ENCODE measurements at regions not wholly inside any gene's neighbourhood (a gene's known extent, or its start where the extent isn't known, plus 50 kb on each side); places are given as distances from the start of the nearest gene placed in this dataset.

DNA sequence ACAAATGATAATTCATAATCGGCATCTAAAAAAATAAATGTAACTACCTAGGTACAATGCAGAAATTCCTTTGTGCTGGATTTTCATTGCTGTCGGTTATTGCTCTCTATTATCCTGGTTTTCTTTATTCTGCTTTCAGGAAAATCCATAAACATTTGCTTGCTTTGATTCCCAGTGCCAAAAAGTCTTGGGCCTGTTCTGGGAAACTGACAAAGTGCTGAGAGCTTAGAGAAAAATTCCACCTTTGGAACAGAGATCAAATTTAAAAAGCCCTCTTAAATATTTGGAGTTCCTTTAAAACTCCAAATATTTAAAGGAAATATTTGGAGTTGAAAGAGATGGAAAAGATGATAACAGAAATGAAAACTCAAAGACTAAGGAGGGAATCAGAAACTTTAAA is 87.3 kb upstream of the ZBED5 start:
- no peak for DNase-seq

GRCh38 chr11:10943968-10944367 is 86.1 kb upstream of the ZBED5 start:
- no peak for DNase-seq

DNA sequence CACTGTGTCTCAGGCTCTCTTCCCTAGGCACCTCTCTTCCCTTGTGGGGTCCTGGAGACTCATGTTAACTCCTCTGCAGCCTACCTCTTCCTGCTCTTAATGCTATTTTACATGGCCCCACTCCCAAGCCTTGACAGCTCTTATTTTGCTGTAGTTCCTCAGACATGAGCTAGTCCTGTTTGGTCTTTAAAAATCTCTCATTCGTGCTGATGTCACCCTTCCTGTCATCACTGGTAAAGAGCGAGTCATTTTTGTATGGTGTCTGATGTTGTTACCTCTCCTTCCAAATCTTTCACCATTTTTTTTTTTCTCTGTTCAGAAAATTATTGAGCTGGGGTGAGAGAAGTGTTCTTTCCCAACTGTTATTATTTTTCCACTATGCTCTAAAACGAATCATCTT is 84.8 kb upstream of the ZBED5 start:
- peak; percentile 27 to 47 for DNase-seq

- peak in 1 of 2 donors; percentile 32 for DNase-seq
These were observed 84.0 kb upstream of the ZBED5 start for GRCh38 chr11:10941871-10942270.

DNA sequence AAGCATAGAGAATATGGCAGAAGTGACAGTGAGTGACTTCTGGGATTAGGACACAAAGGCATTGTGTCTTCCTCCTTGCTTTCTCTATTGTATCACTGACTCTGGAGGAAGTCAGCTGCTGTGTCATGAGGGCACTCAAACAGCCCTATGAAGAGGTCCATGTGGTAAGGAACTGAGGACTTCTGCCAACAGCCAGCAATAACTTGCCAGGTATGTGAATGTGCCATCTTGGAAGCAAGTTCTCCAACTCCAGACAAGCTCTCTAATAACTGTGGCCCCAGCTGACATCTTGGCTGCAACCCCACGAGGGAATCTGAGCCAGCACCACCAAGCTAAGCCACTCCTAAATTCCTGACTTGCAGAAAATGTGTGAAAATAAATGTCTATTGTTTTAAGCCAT is 83.6 kb upstream of the ZBED5 start:
- peak; percentile 41 to 62 for DNase-seq

DNA sequence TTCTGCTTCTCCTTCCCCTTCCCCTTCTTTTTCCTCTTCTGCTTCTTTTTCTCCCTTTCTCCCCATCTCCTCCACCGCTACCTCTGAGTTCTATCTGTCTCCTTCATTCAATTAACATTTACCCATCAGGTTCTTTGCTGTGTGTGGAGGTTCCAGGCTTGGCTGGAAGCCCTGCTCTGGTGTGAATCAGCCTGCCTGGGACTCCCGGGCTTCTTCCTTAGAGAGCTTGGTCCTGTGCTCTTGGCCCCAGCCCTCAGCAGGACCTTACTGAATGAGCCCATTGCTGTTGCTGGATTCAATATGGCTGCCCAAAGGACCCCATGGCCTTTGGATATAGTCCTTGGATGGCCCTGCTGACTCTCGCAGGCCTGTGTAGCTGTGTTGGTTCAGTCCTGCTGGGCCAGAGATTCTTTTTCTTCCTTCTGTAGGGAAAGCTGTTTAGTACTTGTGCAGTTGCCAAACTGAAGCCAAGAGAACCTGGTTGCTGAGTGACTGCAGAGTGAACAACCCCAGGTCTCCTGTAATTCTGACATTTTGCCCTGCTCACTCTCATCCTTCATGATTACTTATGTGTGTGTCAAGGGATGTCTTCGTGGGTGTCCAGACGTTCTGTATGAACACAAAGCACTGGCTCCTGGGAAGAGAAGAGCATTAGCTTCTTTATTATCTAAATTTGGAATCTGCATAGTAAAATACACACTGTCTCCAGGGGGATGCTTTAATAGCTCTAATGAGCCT is 81.0 kb upstream of the ZBED5 start:
- DNase-seq: no peak

- DNase-seq: no peak
These were observed 80.4 kb upstream of the ZBED5 start for GRCh38 chr11:10938231-10938630.

- peak in 1 of 2 donors; percentile 38 for DNase-seq
These were observed 79.5 kb upstream of the ZBED5 start for GRCh38 chr11:10937385-10937771.

DNA sequence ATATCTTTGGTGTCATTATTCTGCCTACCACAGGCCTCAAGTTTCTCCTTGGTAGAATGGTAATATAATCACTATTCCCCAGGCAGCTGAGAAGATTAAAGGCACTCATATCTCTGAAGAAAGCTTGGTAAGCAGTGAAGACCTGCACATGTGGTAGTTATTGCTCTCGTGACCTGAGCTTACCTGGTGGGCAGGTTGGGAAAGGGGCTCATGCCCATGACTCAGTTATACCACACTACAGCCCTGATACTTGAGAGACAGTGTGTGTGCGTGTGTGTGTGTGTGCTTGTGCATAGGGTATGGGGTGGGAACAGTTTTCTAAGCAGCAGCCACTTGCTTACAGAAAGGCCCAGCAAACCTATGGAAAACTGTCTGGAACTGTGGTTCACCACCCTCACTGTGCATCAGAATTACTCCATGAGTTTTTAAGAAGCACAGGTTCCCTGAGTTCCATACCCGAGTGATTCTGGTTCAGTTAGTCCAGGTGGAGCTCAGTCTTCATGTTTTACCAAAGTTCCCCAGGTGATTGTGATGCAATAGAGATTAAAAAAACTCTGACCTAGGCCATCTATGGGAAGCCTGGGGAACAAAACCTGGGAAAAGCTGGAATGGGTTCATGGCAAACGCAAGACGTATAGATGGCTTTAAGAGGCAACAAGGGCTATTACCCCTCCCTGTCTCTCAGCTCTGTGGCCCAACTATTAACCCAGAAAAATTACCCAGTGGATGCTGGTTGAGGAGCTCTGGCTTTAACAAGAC is 79.0 kb upstream of the ZBED5 start:
- no peak for DNase-seq

DNA sequence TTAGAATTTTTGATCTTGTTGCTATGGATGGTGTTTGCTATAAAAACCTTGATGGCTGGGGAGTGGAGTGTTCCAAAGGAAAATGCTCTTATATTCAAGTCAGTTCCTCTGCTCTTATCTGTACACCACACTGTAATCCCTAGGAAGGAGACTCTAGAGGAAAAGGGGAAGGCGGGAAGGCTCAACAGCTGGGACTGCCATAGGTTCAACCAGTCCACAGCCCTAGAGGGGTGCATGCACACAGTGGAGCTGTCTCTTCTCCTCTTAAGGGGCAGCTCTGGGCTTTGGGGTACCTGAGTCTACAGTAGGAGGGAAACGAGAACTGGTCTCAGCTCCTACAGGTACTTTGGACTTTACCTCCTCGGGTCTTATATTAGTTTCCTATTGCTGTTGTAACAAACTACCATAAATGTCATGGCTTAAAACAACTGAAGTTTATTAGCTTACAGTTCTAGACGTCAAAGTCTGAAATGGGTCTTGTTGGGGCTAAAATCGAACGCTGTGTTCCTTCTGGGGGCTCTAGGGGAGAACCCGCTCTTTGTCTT is 77.2 kb upstream of the ZBED5 start:
- DNase-seq: no peak

GRCh38 chr11:10934293-10934860 is 76.5 kb upstream of the ZBED5 start:
- no peak for DNase-seq

DNA sequence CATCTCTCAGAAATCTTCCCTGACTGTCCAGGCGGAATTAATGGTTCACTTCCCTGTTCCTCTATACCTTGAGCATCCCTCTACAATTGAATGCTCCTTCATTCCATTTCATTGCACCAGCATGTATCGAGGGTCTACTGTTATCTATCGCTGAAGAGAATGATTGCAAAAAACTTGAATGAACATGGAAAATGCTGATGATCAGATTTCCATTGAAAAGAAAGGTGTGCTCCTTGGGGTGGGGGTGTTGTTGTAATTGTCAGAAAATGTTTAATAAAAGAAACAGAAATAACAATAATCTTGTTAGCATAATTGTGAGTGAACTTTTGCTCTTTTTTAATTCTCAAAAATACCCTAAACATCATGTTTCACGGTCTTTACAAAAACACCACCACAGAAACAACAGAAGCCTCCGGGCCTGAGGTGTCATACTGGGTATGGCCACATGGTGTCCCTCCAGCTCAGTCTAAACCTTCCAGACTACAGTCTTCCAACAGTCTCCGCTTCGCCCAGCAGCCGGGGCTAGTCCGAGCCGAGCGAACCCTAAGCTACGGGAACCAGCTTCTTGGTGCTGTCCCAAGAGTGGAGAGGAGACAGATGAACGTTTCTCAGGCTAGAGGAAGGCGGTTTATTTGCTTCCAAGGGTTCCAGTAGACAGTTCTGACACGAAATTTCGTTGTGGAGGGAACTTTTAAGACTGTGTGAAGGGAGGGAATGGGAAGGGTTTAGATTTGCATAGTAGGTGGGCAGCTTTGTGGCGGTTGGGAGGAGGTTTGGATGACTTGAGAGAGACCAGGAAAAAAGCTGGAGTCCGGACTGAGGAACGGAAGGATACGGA is 75.8 kb upstream of the ZBED5 start:
- DNase-seq: peak; percentile 82 to 98

- no peak for DNase-seq
These were observed 75.1 kb upstream of the ZBED5 start for GRCh38 chr11:10932976-10933375.

GRCh38 chr11:10931761-10932670 is 74.2 kb upstream of the ZBED5 start:
- DNase-seq: peak in 1 of 2 donors; percentile 33

DNA sequence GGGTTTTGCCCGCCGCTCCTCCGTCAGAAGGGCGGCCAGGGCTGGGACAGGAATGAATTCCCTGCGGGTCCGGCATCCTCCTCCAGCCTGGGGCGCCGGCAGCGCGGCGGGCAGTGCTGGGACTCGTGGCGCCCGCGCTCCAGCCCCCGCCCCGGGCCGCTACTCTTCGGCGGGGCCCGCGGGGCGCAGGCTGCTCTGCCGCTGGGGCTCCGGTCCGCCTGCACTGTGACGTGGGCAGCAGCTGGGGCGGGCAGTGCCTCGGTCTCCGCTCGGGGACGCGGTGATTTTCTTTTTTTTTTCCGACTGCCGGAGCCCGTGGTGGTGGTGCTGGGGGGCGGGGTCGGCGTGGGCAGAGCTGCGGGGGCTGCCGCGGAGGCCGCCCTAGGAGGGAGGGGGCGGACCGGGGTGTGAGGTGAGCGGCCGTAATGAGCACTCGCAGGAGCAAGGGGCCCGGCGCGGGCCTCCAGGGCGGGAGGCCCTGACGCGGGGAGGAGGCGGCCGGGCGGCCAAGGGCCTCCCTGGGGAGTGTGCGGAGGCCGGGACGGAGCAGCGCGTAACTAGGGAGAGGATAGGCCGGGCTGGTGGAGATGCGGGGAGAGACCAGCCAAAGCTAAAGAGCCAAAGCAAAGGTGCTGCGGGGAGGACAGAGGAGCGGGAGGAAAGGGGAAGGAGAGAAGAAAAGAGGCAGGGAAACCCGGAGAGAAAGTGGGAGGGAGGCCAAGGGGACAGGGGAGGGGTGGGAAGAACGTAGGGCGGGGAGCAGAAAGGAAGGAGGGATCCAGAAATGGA is 73.3 kb upstream of the ZBED5 start:
- peak in 1 of 2 donors; percentile 43 for DNase-seq

DNA sequence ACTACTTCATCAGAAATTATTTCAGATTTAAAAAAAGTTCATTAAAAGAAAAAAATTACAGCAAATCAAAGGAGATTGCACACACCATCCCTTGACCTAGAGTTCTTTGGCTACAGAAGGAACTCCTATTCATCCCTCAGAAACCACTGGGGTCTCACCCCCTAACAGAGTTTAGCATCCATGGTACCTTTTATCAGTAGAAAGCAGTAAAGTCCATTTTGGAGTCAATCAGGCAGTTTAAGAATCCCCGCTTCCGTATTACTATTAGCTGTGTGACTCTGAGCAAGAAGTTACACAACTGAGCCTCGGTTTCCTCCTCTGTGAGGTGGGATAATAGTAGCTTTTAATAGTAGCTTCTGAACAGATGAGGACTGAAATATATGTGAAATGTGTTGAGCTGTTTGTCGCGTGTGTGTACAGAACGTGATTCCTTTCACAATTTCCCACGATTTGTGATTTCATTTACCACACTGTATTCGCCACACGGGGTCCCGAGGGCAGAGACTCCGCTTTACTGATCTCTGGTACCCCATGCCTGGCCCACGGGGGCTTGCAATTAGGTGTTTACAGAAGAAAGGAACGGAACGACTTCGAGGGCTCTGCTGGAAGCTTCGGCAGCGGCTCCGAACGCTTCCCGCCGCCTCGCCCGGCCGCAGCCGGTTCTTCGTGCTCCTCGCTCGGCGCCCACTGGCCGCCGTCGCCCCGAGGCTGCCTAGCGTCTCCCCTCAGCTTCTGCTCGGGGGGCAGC is 72.5 kb upstream of the ZBED5 start:
- DNase-seq: no peak

GRCh38 chr11:10927538-10927937 is 69.7 kb upstream of the ZBED5 start:
- DNase-seq: no peak

- no peak for DNase-seq
These were observed 69.0 kb upstream of the ZBED5 start for GRCh38 chr11:10926801-10927211.

DNA sequence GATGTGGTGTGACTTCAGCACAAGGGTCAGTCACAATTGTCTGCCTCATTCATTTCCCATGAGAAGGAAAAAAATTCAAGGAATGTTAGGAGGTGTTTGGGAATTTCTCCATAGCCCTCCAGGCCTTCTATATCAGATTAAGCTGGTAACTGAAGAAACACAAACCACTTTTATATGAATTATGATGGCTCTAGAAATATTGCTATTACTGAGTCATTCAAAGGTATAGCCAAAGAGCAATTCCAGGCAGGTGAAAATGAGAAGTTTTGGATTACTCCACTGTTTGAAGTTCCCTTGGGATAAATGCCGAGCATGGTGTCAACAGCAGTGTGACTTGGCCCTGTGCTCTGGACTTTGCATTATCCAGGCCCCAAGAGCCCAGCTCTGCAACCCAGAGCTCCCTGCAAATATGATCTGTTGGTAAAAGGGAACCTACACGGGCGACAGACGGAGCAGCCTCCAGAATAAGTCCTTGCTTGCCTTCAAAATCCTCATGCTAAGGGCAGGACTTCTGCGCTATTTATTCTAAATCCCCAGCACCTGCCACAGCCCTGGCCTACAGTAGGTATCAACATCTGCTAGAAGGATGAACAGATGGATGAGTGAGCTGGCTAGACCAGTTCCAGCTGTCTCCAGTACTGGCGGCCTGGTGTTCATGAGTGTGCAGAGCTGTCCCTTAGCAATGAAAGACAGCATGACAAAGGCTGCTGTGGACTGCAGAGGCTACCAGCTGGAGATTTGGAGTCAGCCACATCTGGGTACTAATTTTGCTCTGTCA is 67.5 kb upstream of the ZBED5 start:
- DNase-seq: no peak

Data from inflammatory macrophage treated with lipopolysaccharide for 1 hour (primary cell).